Motor neuron (in vitro differentiated cells): ENCODE measurements at regions not wholly inside any gene's neighbourhood (a gene's known extent, or its start where the extent isn't known, plus 50 kb on each side); places are given as distances from the start of the nearest gene placed in this dataset.
A peak's percentile ranks its signal among the peaks of the same experiment; 100 is the strongest.

Experiments
- ATAC-seq, 8 experiments: fragments of 200-7000 bp; cut with Tn5 transposase; replicated peaks in 6 of 8; 2 replicates each; pipeline ENCODE4 v1.8.0; 2021; ENCODE audit warnings: mild to moderate bottlenecking in 8 of 8, moderate library complexity in 8 of 8
- H3K27ac ChIP-seq, 2 donors: fragments of 250-450 bp; sonication (Bioruptor Pico); 2 replicates each; pipeline ENCODE4 v1.9.0; 2021; ENCODE audit warnings: antibody characterized with exemption in 2 of 2, mild to moderate bottlenecking in 2 of 2, moderate library complexity in 1 of 2
- H3K4me1 ChIP-seq, 2 donors: fragments of 250-450 bp; sonication (Bioruptor Pico); replicated peaks in 1 of 2; 2 replicates each; pipeline ENCODE4 v1.6.1; 2021; ENCODE audit warnings: antibody characterized with exemption in 2 of 2, mild to moderate bottlenecking in 2 of 2, moderate library complexity in 1 of 2
- H3K4me3 ChIP-seq, 5 donors: fragments of 250-450 bp; sonication (Bioruptor Pico); 2 replicates each; pipeline ENCODE4 v1.9.0; 2021; ENCODE audit warnings: antibody characterized with exemption in 5 of 5, mild to moderate bottlenecking in 5 of 5, moderate library complexity in 4 of 5
- WGBS, 10 experiments: fragments of 450-650 bp; shearing (Covaris generic); methylation state at CpG; one replicate each; pipeline ENCODE4 v1.0.0; 2022; 5-methylcytosine and 5-hydroxymethylcytosine counted together
- in situ Hi-C, 9 experiments: fragments of 400-800 bp; cut with MboI; loops; one replicate each; pipeline ENCODE4 v1.15.0; 2021; ENCODE audit warnings: low sequenced_read_pairs in 9 of 9, low pct_unique_long_range_greater_than_20kb in 2 of 9; ENCODE audit not compliant: unreplicated experiment in 9 of 9

- 5 to 93% (median 86%) methylated on average over 1 of the region's 1 CpG; no CpG with 5 or more reads in 1 of the 10 experiments for WGBS, 10 experiments
Measured at GRCh38 chr14:29108908-29109307, 342.3 kb downstream of the FOXG1 start.

GRCh38 chr14:29109589-29109988 is 343.0 kb downstream of the FOXG1 start:
- no peak for ATAC-seq
- Histone ChIP-seq H3K27ac (no peak overlapping the region), H3K4me3 (no peak overlapping the region), H3K4me1 (no peaks in the 10 kb centered on the region)
- in situ Hi-C loops, result no loop called here
- WGBS, 10 experiments, result 0 to 100% (median 80%) methylated on average over 1 of the region's 1 CpG; no CpG with 5 or more reads in 1 of the 10 experiments

More at GRCh38 chr14:29108908-29109307, 342.3 kb downstream of the FOXG1 start:
- Histone ChIP-seq H3K27ac (no peak overlapping the region), H3K4me3 (no peak overlapping the region), H3K4me1 (no peaks in the 10 kb centered on the region)
- in situ Hi-C loops, result no loop called here
- ATAC-seq, result no peak

- 0 to 100% (median 85%) methylated on average over 1 to 3 of the region's 3 CpGs; no CpG with 5 or more reads in 1 of the 10 experiments for WGBS, 10 experiments
- Histone ChIP-seq H3K4me3 (no peak overlapping the region), H3K27ac (no peak overlapping the region), H3K4me1 (no peaks in the 10 kb centered on the region)
- no peak for ATAC-seq
- in situ Hi-C loops, result no loop called here
Measured at GRCh38 chr14:29111554-29111953, 345.0 kb downstream of the FOXG1 start.

GRCh38 chr14:29123017-29123416 is 356.4 kb downstream of the FOXG1 start:
- in situ Hi-C loops, result no loop called here
- no peak overlapping the region for H3K4me3 ChIP-seq
- 0 to 100% (median 58%) methylated on average over 1 of the region's 1 CpG; no CpG with 5 or more reads in 2 of the 10 experiments for WGBS, 10 experiments
- no peak overlapping the region for H3K27ac ChIP-seq
- no peaks in the 10 kb centered on the region for H3K4me1 ChIP-seq
- no peak for ATAC-seq

- no peak overlapping the region for H3K27ac ChIP-seq
- no peak for ATAC-seq
- H3K4me3 ChIP-seq, result no peak overlapping the region
- WGBS, 10 experiments, result 0 to 100% (median 79%) methylated on average over 2 to 4 of the region's 4 CpGs
- H3K4me1 ChIP-seq, result no peaks in the 10 kb centered on the region
- in situ Hi-C loops, result no loop called here
Measured at GRCh38 chr14:29126361-29126760, 359.8 kb downstream of the FOXG1 start.

- Histone ChIP-seq H3K4me3 (no peak overlapping the region), H3K4me1 (no peaks in the 10 kb centered on the region), H3K27ac (no peak overlapping the region)
- no peak for ATAC-seq
- WGBS, 10 experiments, result 48 to 100% (median 82%) methylated on average over 1 to 2 of the region's 2 CpGs; no CpG with 5 or more reads in 3 of the 10 experiments
- in situ Hi-C loops, result no loop called here
Measured at GRCh38 chr14:29126865-29127264, 360.3 kb downstream of the FOXG1 start.

GRCh38 chr14:29140016-29140415 is 373.4 kb downstream of the FOXG1 start:
- no peak overlapping the region for H3K27ac ChIP-seq
- in situ Hi-C loops, result no loop called here
- ATAC-seq, result no peak
- H3K4me1 ChIP-seq, result no peaks in the 10 kb centered on the region
- 0 to 94% (median 88%) methylated on average over 1 to 3 of the region's 3 CpGs for WGBS, 10 experiments
- no peak overlapping the region for H3K4me3 ChIP-seq

GRCh38 chr14:29144621-29145020 is 378.0 kb downstream of the FOXG1 start:
- Histone ChIP-seq H3K4me3 (no peak overlapping the region), H3K4me1 (no peaks in the 10 kb centered on the region), H3K27ac (no peak overlapping the region)
- peak in 2 of 8 experiments; percentile 91 to 98 for ATAC-seq
- 0 to 100% (median 73%) methylated on average over 1 to 2 of the region's 2 CpGs for WGBS, 10 experiments
- in situ Hi-C loops, result no loop called here

- Histone ChIP-seq H3K4me3 (no peak overlapping the region), H3K4me1 (no peaks in the 10 kb centered on the region), H3K27ac (no peak overlapping the region)
- peak in 1 of 8 experiments; percentile 20 for ATAC-seq
- in situ Hi-C loops, result no loop called here
- WGBS, 10 experiments, result 0 to 100% (median 83%) methylated on average over 1 to 2 of the region's 2 CpGs; no CpG with 5 or more reads in 1 of the 10 experiments
Measured at GRCh38 chr14:29148221-29148620, 381.6 kb downstream of the FOXG1 start.

GRCh38 chr14:29149798-29150197 is 383.2 kb downstream of the FOXG1 start:
- no peak for ATAC-seq
- in situ Hi-C loops, result no loop called here
- H3K4me3 ChIP-seq, result no peak overlapping the region
- H3K4me1 ChIP-seq, result no peaks in the 10 kb centered on the region
- no peak overlapping the region for H3K27ac ChIP-seq

- 63 to 100% (median 87%) methylated on average over 1 to 8 of the region's 10 CpGs; no CpG with 5 or more reads in 1 of the 10 experiments for WGBS, 10 experiments
- H3K27ac ChIP-seq, result no peak overlapping the region
Measured at GRCh38 chr14:29150659-29151058, 384.1 kb downstream of the FOXG1 start.

GRCh38 chr14:29156096-29156495 is 389.5 kb downstream of the FOXG1 start:
- Histone ChIP-seq H3K27ac (no peak overlapping the region), H3K4me1 (no peaks in the 10 kb centered on the region), H3K4me3 (no peak overlapping the region)
- no peak for ATAC-seq
- in situ Hi-C loops, result no loop called here

More at GRCh38 chr14:29150659-29151058, 384.1 kb downstream of the FOXG1 start:
- H3K4me3 ChIP-seq, result no peak overlapping the region
- ATAC-seq, result no peak
- in situ Hi-C loops, result no loop called here
- H3K4me1 ChIP-seq, result no peaks in the 10 kb centered on the region

- ATAC-seq, result no peak
- Histone ChIP-seq H3K27ac (no peak overlapping the region), H3K4me3 (no peak overlapping the region), H3K4me1 (no peaks in the 10 kb centered on the region)
- in situ Hi-C loops, result no loop called here
- WGBS, 10 experiments, result 7 to 100% (median 61%) methylated on average over 1 to 4 of the region's 4 CpGs; no CpG with 5 or more reads in 1 of the 10 experiments
Measured at GRCh38 chr14:29161593-29161992, 395.0 kb downstream of the FOXG1 start.

GRCh38 chr14:29163109-29163508 is 396.5 kb downstream of the FOXG1 start:
- ATAC-seq, result no peak
- in situ Hi-C loops, result no loop called here
- Histone ChIP-seq H3K27ac (no peak overlapping the region), H3K4me3 (no peak overlapping the region), H3K4me1 (no peaks in the 10 kb centered on the region)
- 0 to 100% (median 50%) methylated on average over 1 to 2 of the region's 2 CpGs; no CpG with 5 or more reads in 3 of the 10 experiments for WGBS, 10 experiments
